Activated B cell treated with CpG ODN at 0.5 μM for 24 hours (primary cell): ENCODE measurements at regions not wholly inside any gene's neighbourhood (a gene's known extent, or its start where the extent isn't known, plus 50 kb on each side); places are given as distances from the start of the nearest gene placed in this dataset.

Experiments used
- ATAC-seq: fragments of 200-7000 bp; cut with Tn5 transposase; one replicate; pipeline ENCODE4 v1.10.0; 2021; ENCODE audit warnings: low read depth, mild to moderate bottlenecking, moderate library complexity
- CTCF ChIA-PET: fragments of 350-600 bp; sonication (Branson Sonifier 250); formaldehyde crosslinking; loops from one replicate; lab custom pipeline; 2021; ENCODE audit warnings: antibody characterized with exemption; lab: Charles Lee
- POLR2A ChIA-PET: fragments of 350-600 bp; sonication (Branson Sonifier 250); formaldehyde crosslinking; loops from one replicate; lab custom pipeline; 2021; ENCODE audit warnings: antibody characterized with exemption; lab: Charles Lee
- DNase-seq: peaks from one replicate; pipeline ENCODE4 v3.0.0; 2022
- H3K27ac Mint-ChIP-seq: one replicate; pipeline ENCODE4 v1.8.0; 2020; ENCODE audit warnings: mixed read lengths
- H3K27me3 Mint-ChIP-seq: one replicate; pipeline ENCODE4 v1.8.0; 2021; ENCODE audit warnings: mixed read lengths
- H3K36me3 Mint-ChIP-seq: one replicate; pipeline ENCODE4 v1.8.0; 2021; ENCODE audit warnings: low read depth, mixed read lengths
- H3K4me1 Mint-ChIP-seq: one replicate; pipeline ENCODE4 v1.8.0; 2021; ENCODE audit warnings: mixed read lengths
- H3K4me3 Mint-ChIP-seq: one replicate; pipeline ENCODE4 v1.8.0; 2020; ENCODE audit warnings: mild to moderate bottlenecking, mixed read lengths
- H3K9me3 Mint-ChIP-seq: one replicate; pipeline ENCODE4 v1.8.0; 2020; ENCODE audit warnings: mixed read lengths
- intact Hi-C: fragments of 100-400 bp; cut with micrococcal nuclease; formaldehyde crosslinking; loops from one replicate; pipeline ENCODE4 v1.15.1; 2024
- TF ChIP-seq, protein P1 (sequence below): fragments of 200-600 bp; IDR thresholded peaks from one replicate; pipeline ENCODE4 v1.8.0; 2022; ENCODE audit warnings: antibody characterized with exemption, mild to moderate bottlenecking

DNA sequence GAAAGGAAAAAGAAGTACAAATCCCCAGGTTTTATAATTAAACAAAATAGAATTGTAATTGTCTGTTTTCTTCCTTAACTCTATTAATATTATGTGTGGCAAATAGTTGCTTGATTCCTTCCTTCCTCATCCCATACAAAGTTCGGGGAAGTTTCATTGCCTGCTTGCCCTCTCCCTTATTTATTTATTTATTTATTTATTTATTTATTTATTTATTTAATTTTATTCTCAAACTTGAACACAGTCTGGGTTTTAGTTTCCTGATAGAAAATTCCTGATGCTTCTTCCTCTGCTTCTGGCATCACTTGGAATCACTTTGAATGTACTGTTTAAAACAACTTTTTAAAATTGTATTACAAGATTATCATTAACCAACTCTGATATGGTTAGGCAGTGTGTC lies 145.8 kb upstream of the SOX5 start:
- Mint-ChIP-seq H3K9me3 (peaks cover 3% of the 10 kb centered on the region), H3K36me3 (no peaks in the 10 kb centered on the region), H3K27ac (no peak overlapping the region), H3K4me1 (peaks cover 10% of the 10 kb centered on the region), H3K27me3 (no peaks in the 10 kb centered on the region), H3K4me3 (no peak overlapping the region)
- intact Hi-C loops, result no loop called here
- ChIA-PET POLR2A (no interaction called here), CTCF (no interaction called here)
- TF ChIP-seq, protein P1, sequence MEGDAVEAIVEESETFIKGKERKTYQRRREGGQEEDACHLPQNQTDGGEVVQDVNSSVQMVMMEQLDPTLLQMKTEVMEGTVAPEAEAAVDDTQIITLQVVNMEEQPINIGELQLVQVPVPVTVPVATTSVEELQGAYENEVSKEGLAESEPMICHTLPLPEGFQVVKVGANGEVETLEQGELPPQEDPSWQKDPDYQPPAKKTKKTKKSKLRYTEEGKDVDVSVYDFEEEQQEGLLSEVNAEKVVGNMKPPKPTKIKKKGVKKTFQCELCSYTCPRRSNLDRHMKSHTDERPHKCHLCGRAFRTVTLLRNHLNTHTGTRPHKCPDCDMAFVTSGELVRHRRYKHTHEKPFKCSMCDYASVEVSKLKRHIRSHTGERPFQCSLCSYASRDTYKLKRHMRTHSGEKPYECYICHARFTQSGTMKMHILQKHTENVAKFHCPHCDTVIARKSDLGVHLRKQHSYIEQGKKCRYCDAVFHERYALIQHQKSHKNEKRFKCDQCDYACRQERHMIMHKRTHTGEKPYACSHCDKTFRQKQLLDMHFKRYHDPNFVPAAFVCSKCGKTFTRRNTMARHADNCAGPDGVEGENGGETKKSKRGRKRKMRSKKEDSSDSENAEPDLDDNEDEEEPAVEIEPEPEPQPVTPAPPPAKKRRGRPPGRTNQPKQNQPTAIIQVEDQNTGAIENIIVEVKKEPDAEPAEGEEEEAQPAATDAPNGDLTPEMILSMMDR, result no peak
- ATAC-seq, result no peak
- DNase-seq, result no peak

DNA sequence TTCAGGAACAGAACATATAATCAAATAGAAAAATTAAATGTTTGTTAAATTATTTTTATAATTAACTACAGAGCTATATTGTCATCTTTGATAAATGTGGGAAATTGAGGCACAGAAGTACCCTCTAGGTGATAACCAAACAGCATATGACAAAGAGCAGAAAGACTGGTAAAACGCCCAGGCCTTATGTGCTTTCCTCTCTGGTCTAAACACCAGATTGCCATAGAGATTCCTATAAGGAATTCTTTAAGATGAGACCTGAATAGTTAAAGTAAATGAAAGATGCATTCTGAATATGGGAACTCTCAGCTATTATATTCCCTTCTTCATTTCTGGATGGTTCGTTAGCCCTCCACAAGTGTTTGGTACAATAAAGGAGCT lies 140.0 kb upstream of the SOX5 start:
- no peak for ATAC-seq
- TF ChIP-seq, protein P1, result no peak
- Mint-ChIP-seq H3K27me3 (no peaks in the 10 kb centered on the region), H3K9me3 (no peaks in the 10 kb centered on the region), H3K36me3 (no peaks in the 10 kb centered on the region), H3K27ac (no peak overlapping the region), H3K4me1 (no peaks in the 10 kb centered on the region), H3K4me3 (no peak overlapping the region)
- ChIA-PET CTCF (no interaction called here), POLR2A (no interaction called here)
- no peak for DNase-seq
- intact Hi-C loops, result no loop called here

DNA sequence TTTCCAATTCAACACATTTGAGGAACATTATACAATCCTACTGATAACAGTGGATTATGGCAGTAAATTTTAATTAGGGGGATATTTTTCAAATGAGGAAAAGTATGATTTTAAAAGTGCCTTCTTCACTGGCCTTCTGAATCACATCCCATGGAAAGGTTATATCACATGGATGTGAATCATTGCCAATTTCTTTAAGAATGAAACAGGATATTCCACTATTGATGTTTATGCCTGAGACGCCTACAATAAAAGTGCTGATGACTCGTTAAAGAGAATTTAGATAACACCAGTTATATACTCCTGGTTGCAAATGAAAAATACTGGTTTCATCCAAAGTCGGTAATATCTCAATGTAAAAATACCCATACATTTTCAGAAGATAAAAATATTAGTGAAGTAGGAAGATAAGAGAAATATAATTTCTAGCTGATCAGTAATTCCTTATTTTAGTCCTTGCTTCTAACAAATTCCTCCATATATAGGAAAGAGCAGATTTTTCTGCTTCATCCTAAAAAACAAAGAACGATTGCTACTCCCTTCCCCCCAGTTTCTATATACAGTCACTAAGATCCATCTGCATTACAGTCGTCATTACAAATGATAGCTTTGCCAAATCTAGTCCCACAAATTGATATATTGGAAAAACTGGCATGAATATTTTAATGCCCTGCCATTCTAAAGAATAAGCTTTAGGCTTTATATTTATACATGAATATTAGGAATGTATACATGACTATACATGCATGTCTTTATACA lies 139.5 kb upstream of the SOX5 start:
- intact Hi-C loops, result no loop called here
- H3K9me3 Mint-ChIP-seq, result no peaks in the 10 kb centered on the region
- ATAC-seq, result no peak

DNA sequence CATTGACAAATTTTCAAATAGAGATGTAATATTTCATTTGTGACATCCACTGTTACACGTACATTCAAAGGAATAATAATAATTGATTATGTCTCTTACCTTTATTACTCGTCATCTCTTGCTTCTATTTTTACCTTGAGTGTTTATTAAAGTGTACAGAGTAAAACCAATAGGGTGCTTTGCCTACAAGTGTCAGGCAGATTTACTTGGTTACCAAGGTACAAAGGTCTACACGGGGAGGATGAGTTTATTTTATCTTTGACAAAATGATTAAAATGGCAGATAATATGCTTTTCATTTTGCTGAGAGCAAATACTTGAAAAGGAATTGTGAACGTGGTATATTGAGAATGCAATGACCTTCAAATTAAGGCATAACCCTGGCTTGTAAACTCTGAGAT lies 137.8 kb upstream of the SOX5 start:
- TF ChIP-seq, protein P1, result no peak
- Mint-ChIP-seq H3K27ac (no peak overlapping the region), H3K27me3 (no peaks in the 10 kb centered on the region), H3K9me3 (no peaks in the 10 kb centered on the region), H3K4me3 (no peak overlapping the region), H3K4me1 (peaks cover 7% of the 10 kb centered on the region), H3K36me3 (no peaks in the 10 kb centered on the region)
- intact Hi-C loops, result no loop called here
- ATAC-seq (no peak), DNase-seq (no peak)
- POLR2A ChIA-PET, result no interaction called here
- CTCF ChIA-PET, result no interaction called here

More for the DNA sequence above, 139.5 kb upstream of the SOX5 start:
- H3K27ac Mint-ChIP-seq, result no peak overlapping the region
- ChIA-PET POLR2A (no interaction called here), CTCF (no interaction called here)
- TF ChIP-seq, protein P1, result no peak
- no peak overlapping the region for H3K4me3 Mint-ChIP-seq
- H3K4me1 Mint-ChIP-seq, result peaks cover 2% of the 10 kb centered on the region
- no peaks in the 10 kb centered on the region for H3K36me3 Mint-ChIP-seq
- no peak for DNase-seq
- no peaks in the 10 kb centered on the region for H3K27me3 Mint-ChIP-seq

DNA sequence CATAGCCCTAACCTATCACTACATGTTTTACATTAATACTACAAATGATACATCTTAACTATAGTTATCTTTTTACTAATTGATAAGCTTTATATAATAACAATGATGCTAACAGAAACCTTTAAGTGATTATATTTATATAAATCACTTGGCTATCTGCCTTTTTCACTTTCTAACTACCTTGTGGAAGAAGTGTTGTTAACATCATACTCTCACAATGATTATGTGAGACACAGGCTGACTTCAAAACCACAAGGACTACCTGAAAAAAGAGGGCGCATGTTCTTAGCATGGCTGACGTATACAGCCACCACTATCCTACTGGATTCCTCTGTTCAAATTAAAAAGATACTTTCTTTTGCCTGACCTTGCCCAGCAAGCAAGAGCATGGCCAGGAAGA lies 135.3 kb upstream of the SOX5 start:
- Mint-ChIP-seq H3K27me3 (no peaks in the 10 kb centered on the region), H3K4me3 (no peak overlapping the region), H3K9me3 (no peaks in the 10 kb centered on the region), H3K4me1 (peaks cover 7% of the 10 kb centered on the region), H3K36me3 (no peaks in the 10 kb centered on the region), H3K27ac (no peak overlapping the region)
- ChIA-PET POLR2A (no interaction called here), CTCF (no interaction called here)
- intact Hi-C loops, result no loop called here
- DNase-seq, result no peak
- ATAC-seq, result no peak
- TF ChIP-seq, protein P1, result no peak
